K562 (cell line): ENCODE measurements at regions not wholly inside any gene's neighbourhood (a gene's known extent, or its start where the extent isn't known, plus 50 kb on each side); places are given as distances from the start of the nearest gene placed in this dataset.

Source experiments
- NR3C1 ChIP-seq: sonication (generic); formaldehyde crosslinking; IDR thresholded peaks from 2 replicates; pipeline ENCODE4 v1.8.1; 2022; ENCODE audit warnings: missing genetic modification reagents
- SP2 ChIP-seq: IDR thresholded peaks from 2 replicates; pipeline ENCODE4 v1.6.1; 2011; ENCODE audit warnings: mild to moderate bottlenecking, low read depth, low read length, moderate library complexity; ENCODE audit not compliant: poor library complexity, severe bottlenecking; ENCODE audit errors: extremely low read depth

GRCh38 chr11:95365348-95365747 is 134.3 kb upstream of the SESN3 start:
- TF ChIP-seq NR3C1 (no peak), SP2 (no peak)
